ENCODE measurements at regions not wholly inside any gene's neighbourhood (a gene's known extent, or its start where the extent isn't known, plus 50 kb on each side); places are given as distances from the start of the nearest gene placed in this dataset.

DNA sequence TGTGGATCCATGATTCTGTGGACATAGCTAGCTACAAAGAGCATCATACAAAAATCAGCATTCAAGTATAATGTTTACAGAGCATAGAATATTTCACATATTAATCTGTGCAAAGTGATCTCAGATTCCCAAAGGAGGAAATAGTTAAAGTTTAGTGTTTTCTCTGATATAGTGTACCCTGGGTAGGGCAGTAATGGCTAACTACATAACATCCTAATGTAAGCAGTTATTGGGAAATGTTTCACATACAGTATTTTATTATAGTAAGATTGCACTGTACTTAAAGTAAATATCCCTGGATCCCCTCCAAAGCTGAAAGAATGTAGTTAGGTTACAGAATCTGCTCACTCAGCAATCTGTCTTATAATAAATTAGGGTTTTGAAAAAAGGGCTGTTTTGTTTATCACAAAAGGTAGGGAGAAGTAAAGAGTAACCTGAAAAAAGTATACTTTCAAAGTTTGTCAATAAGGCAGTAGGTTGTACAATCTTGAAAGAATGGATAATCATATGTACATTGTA is 52.5 kb upstream of the SMARCA2 start:
- TF ChIP-seq, protein P1, sequence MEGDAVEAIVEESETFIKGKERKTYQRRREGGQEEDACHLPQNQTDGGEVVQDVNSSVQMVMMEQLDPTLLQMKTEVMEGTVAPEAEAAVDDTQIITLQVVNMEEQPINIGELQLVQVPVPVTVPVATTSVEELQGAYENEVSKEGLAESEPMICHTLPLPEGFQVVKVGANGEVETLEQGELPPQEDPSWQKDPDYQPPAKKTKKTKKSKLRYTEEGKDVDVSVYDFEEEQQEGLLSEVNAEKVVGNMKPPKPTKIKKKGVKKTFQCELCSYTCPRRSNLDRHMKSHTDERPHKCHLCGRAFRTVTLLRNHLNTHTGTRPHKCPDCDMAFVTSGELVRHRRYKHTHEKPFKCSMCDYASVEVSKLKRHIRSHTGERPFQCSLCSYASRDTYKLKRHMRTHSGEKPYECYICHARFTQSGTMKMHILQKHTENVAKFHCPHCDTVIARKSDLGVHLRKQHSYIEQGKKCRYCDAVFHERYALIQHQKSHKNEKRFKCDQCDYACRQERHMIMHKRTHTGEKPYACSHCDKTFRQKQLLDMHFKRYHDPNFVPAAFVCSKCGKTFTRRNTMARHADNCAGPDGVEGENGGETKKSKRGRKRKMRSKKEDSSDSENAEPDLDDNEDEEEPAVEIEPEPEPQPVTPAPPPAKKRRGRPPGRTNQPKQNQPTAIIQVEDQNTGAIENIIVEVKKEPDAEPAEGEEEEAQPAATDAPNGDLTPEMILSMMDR (conservative IDR thresholded peaks at IDR 0.05; ENCODE audit: low read depth, low read length), result no peak
- TF ChIP-seq EZH2 (IDR thresholded peaks at IDR 0.05; ENCODE audit: low read length, unreplicated experiment), result no peak
